Cardiac fibroblast (primary cell): ENCODE measurements at regions not wholly inside any gene's neighbourhood (a gene's known extent, or its start where the extent isn't known, plus 50 kb on each side); places are given as distances from the start of the nearest gene placed in this dataset.

ENCODE experiments used
- DNase-seq, 2 donors: peaks; one replicate each; pipeline versions ENCODE4 v3.0.0 to v3.0.0-alpha.2; 2010; ENCODE audit warnings: low read depth in 2 of 2
- H3K4me3 ChIP-seq, 2 donors: replicated peaks in 1 of 2; 1 replicate in 1 of 2; 2 replicates in 1 of 2; pipeline ENCODE4 v1.5.1; 2011; ENCODE audit warnings: low read depth in 2 of 2, low read length in 2 of 2, mild to moderate bottlenecking in 2 of 2, moderate library complexity in 1 of 2
- CTCF ChIP-seq: IDR thresholded peaks from one replicate; pipeline ENCODE4 v1.5.1; 2011; ENCODE audit warnings: low read depth, mild to moderate bottlenecking, low read length, inconsistent platforms

- no peak overlapping the region for H3K4me3 ChIP-seq
- TF ChIP-seq CTCF, result no peak
- DNase-seq, result no peak
Measured at GRCh38 chr9:7354704-7355103, 444.9 kb downstream of the DMAC1 start.

GRCh38 chr9:7348692-7349091 is 450.9 kb downstream of the DMAC1 start:
- no peak overlapping the region for H3K4me3 ChIP-seq
- DNase-seq, result no peak
- no peak for TF ChIP-seq CTCF

DNA sequence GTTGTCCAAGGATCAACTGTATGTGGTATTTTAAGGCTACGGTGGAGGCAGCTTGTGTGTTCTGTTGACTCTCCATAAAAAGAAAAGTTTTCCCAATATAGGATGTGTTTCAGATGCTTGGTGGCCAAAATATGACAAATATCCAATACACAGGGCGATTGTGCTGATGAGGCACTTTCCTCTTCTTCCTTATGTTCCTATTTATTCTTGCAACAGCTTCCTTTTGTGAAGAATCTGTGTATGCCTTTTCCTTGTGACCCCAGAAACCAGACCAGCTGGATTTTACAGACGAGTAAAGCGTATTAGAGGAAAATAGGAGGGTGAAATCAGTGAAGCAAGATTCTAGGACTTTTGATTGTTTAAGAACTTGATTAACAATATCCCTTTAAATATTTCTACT is 452.0 kb downstream of the DMAC1 start:
- no peak overlapping the region for H3K4me3 ChIP-seq
- DNase-seq, result no peak
- no peak for TF ChIP-seq CTCF

- TF ChIP-seq CTCF, result no peak
- no peak overlapping the region for H3K4me3 ChIP-seq
- no peak for DNase-seq
Measured at GRCh38 chr9:7346144-7346543, 453.4 kb downstream of the DMAC1 start.

DNA sequence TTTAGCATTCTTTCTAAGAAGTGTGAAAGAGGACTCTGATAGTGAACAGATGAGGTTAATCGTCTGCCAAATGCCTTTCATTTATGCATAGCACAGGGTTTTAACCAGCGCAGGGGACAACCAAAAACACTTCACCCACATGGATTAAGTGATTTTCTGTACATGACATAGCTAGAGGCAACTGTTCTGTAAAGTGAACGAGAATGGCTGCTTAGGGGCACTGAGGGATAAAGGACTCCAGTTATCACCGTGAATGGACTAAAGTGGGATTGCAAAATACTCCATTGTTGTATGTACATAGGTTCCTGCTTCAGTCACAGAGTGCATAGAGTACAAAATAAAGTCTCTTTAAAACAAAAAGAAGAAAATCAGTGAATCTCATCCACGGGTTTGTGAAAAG is 456.8 kb downstream of the DMAC1 start:
- no peak for DNase-seq
- TF ChIP-seq CTCF, result no peak

GRCh38 chr9:7342229-7342628 is 457.3 kb downstream of the DMAC1 start:
- peak; percentile 31 for TF ChIP-seq CTCF
- DNase-seq, result peak; percentile 12 to 41
- no peak overlapping the region for H3K4me3 ChIP-seq

More for the DNA sequence above, 456.8 kb downstream of the DMAC1 start:
- H3K4me3 ChIP-seq, result no peak overlapping the region

- no peak overlapping the region for H3K4me3 ChIP-seq
- TF ChIP-seq CTCF, result no peak
- DNase-seq, result no peak
Measured at GRCh38 chr9:7341571-7341970, 458.0 kb downstream of the DMAC1 start.
